Fibroblast of lung (primary cell): ENCODE measurements at regions not wholly inside any gene's neighbourhood (a gene's known extent, or its start where the extent isn't known, plus 50 kb on each side); places are given as distances from the start of the nearest gene placed in this dataset.

Source experiments
- CTCF ChIP-seq, 2 donors: IDR thresholded peaks in 1 of 2; conservative IDR thresholded peaks in 1 of 2; 1 replicate in 1 of 2; 2 replicates in 1 of 2; pipeline ENCODE4 v1.5.1; 2011 to 2012; ENCODE audit warnings: low read length in 2 of 2, control low read depth in 1 of 2, inconsistent platforms in 1 of 2, low read depth in 1 of 2, mild to moderate bottlenecking in 1 of 2
- EZH2 ChIP-seq: IDR thresholded peaks from 2 replicates; pipeline ENCODE4 v1.5.1; 2012; ENCODE audit warnings: low read length, control low read depth, mild to moderate bottlenecking; ENCODE audit errors: missing control alignments

GRCh38 chr2:180692322-180692721 lies 288.1 kb upstream of the UBE2E3 start:
- TF ChIP-seq EZH2 = no peak
- TF ChIP-seq CTCF (conservative IDR thresholded peaks at IDR 0.05 in 1 of 2, IDR thresholded peaks at IDR 0.05 in 1 of 2; ENCODE audit: low read depth in 1 of 2, low read length in 2 of 2) = no peak
